ENCODE measurements at regions not wholly inside any gene's neighbourhood (a gene's known extent, or its start where the extent isn't known, plus 50 kb on each side); places are given as distances from the start of the nearest gene placed in this dataset.

DNA sequence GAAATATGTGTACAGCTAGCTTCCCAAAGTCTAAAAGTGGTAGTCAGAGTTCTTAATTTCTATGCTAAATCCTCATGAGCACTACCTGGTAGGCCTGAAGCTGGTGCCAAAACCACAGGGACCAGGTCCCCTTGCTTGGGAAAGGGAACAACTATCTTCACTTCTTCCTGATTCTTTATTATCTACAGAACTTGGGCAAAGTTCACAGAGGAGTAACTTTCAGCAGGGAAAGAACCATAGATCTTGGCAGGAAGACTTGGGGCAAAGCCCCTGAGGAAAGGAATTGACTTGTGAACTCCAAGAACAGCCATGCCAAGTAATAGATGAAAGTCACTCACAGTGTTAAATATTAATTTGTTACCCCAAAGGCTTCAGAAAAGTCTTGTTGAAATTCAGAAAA, 193.0 kb downstream of the ZC3H11B start:
- intact Hi-C loops (cut with micrococcal nuclease), result loop anchor here (5.0 to 10.0 kb wide), 3 partner anchors 218 to 1163 kb away; no protein-coding TSS in a partner anchor
- BruUV-seq (replicated peaks), result no TSS peak

GRCh38 chr1:219419065-219419464, 193.8 kb downstream of the ZC3H11B start:
- no peak overlapping the region for H3K4me2 ChIP-seq (ENCODE audit: low read length)
- no peaks in the 10 kb centered on the region for H3K36me3 ChIP-seq (ENCODE audit: control insufficient read depth in 1 of 2, insufficient read depth in 2 of 2, low read length in 2 of 2)
- H4K20me1 ChIP-seq (ENCODE audit: insufficient read depth), result no peaks in the 10 kb centered on the region
- no peak overlapping the region for H3K27ac ChIP-seq (ENCODE audit: low read depth, low read length)
- H3K79me2 ChIP-seq (ENCODE audit: insufficient read depth, low read length), result no peaks in the 10 kb centered on the region
- H3K9ac ChIP-seq (ENCODE audit: low read length), result no peak overlapping the region
- H3K9me3 ChIP-seq (ENCODE audit: control insufficient read depth in 1 of 2, insufficient read depth in 1 of 2, low read depth in 1 of 2, low read length in 2 of 2), result no peaks in the 10 kb centered on the region
- H3K27me3 ChIP-seq (ENCODE audit: insufficient read depth, low read length), result no peaks in the 10 kb centered on the region
- no peak for TF ChIP-seq ELF1 (IDR thresholded peaks at IDR 0.05; ENCODE audit: borderline replicate concordance, low read depth)
- TF ChIP-seq RAD21 (IDR thresholded peaks at IDR 0.05; ENCODE audit: low read depth), result no peak
- no peak for TF ChIP-seq TCF7L2 (IDR thresholded peaks at IDR 0.05; ENCODE audit: borderline replicate concordance, extremely low read depth, insufficient read depth, insufficient read length)
- TF ChIP-seq SRF (IDR thresholded peaks at IDR 0.05; ENCODE audit: low read depth), result no peak
- TF ChIP-seq MAX (IDR thresholded peaks at IDR 0.05), result no peak
- no peak for TF ChIP-seq EZH2phosphoT487 (IDR thresholded peaks at IDR 0.05; ENCODE audit: borderline replicate concordance)
- no peak for TF ChIP-seq JUND (IDR thresholded peaks at IDR 0.05)
- no peak for TF ChIP-seq SP1 (IDR thresholded peaks at IDR 0.05; ENCODE audit: low read depth)
- TF ChIP-seq CEBPB (IDR thresholded peaks at IDR 0.05; ENCODE audit: low read depth), result no peak
- no peak for TF ChIP-seq POLR2A (IDR thresholded peaks at IDR 0.05; ENCODE audit: borderline replicate concordance, extremely low read depth, insufficient read depth, insufficient read length)
- no peak for TF ChIP-seq EZH2 (IDR thresholded peaks at IDR 0.05)
- no peak for TF ChIP-seq SIN3A (IDR thresholded peaks at IDR 0.05; ENCODE audit: low read depth)
- no peak for TF ChIP-seq YY1 (IDR thresholded peaks at IDR 0.05; ENCODE audit: extremely low read depth, insufficient replicate concordance, low read depth, low read length)
- TF ChIP-seq, protein P1, sequence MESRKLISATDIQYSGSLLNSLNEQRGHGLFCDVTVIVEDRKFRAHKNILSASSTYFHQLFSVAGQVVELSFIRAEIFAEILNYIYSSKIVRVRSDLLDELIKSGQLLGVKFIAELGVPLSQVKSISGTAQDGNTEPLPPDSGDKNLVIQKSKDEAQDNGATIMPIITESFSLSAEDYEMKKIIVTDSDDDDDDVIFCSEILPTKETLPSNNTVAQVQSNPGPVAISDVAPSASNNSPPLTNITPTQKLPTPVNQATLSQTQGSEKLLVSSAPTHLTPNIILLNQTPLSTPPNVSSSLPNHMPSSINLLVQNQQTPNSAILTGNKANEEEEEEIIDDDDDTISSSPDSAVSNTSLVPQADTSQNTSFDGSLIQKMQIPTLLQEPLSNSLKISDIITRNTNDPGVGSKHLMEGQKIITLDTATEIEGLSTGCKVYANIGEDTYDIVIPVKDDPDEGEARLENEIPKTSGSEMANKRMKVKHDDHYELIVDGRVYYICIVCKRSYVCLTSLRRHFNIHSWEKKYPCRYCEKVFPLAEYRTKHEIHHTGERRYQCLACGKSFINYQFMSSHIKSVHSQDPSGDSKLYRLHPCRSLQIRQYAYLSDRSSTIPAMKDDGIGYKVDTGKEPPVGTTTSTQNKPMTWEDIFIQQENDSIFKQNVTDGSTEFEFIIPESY (IDR thresholded peaks at IDR 0.05; ENCODE audit: extremely low read depth, insufficient replicate concordance, low read length), result no peak
- no peak for TF ChIP-seq EGR1 (IDR thresholded peaks at IDR 0.05; ENCODE audit: low read depth)
- ATAC-seq (no peak), DNase-seq (ENCODE audit: low read depth, low spot score) (no peak)
- ChIA-PET POLR2A (no interaction called here), CTCF (no interaction called here), RAD21 (ENCODE audit: low non-redundant PET in 1 of 2, low total read pairs in 2 of 2, uncharacterized antibody in 2 of 2, unreplicated experiment in 2 of 2) (no interaction called here)
- no peaks in the 10 kb centered on the region for H3K9me2 ChIP-seq (ENCODE audit: insufficient read depth)
- H3K4me3 ChIP-seq (replicated peaks in 1 of 2; ENCODE audit: low read depth in 1 of 2, low read length in 2 of 2), result no peak overlapping the region
- intact Hi-C loops (cut with micrococcal nuclease), result loop anchor here (5.0 to 10.0 kb wide), 3 partner anchors 217 to 1162 kb away; no protein-coding TSS in a partner anchor
- no peak overlapping the region for H2AFZ ChIP-seq (ENCODE audit: low read depth, low read length, poor library complexity, severe bottlenecking)
- H3K4me1 ChIP-seq (ENCODE audit: control insufficient read depth in 1 of 2, insufficient read depth in 2 of 2, low read length in 2 of 2), result no peaks in the 10 kb centered on the region
- no TSS peak for BruUV-seq (replicated peaks)

More for the DNA sequence above, 193.0 kb downstream of the ZC3H11B start:
- RAD21 ChIA-PET (ENCODE audit: low non-redundant PET in 1 of 2, low total read pairs in 2 of 2, uncharacterized antibody in 2 of 2, unreplicated experiment in 2 of 2), result no interaction called here
- CTCF ChIA-PET, result no interaction called here
- Histone ChIP-seq H3K36me3 (ENCODE audit: control insufficient read depth in 1 of 2, insufficient read depth in 2 of 2, low read length in 2 of 2) (no peaks in the 10 kb centered on the region), H3K27me3 (ENCODE audit: insufficient read depth, low read length) (no peaks in the 10 kb centered on the region), H3K4me2 (ENCODE audit: low read length) (no peak overlapping the region), H4K20me1 (ENCODE audit: insufficient read depth) (no peaks in the 10 kb centered on the region), H3K79me2 (ENCODE audit: insufficient read depth, low read length) (no peaks in the 10 kb centered on the region), H3K4me3 (replicated peaks in 1 of 2; ENCODE audit: low read depth in 1 of 2, low read length in 2 of 2) (no peak overlapping the region), H3K9me2 (ENCODE audit: insufficient read depth) (no peaks in the 10 kb centered on the region), H3K27ac (ENCODE audit: low read depth, low read length) (no peak overlapping the region), H2AFZ (ENCODE audit: low read depth, low read length, poor library complexity, severe bottlenecking) (no peak overlapping the region), H3K9ac (ENCODE audit: low read length) (no peak overlapping the region), H3K4me1 (ENCODE audit: control insufficient read depth in 1 of 2, insufficient read depth in 2 of 2, low read length in 2 of 2) (no peaks in the 10 kb centered on the region), H3K9me3 (ENCODE audit: control insufficient read depth in 1 of 2, insufficient read depth in 1 of 2, low read depth in 1 of 2, low read length in 2 of 2) (no peaks in the 10 kb centered on the region)
- POLR2A ChIA-PET, result no interaction called here
- DNase-seq (ENCODE audit: low read depth, low spot score), result no peak
- no peak for TF ChIP-seq ELF1 (IDR thresholded peaks at IDR 0.05; ENCODE audit: borderline replicate concordance, low read depth)
- TF ChIP-seq, protein P1 (IDR thresholded peaks at IDR 0.05; ENCODE audit: extremely low read depth, insufficient replicate concordance, low read length), result no peak
- ATAC-seq, result no peak

All from HCT116 (cell line).